Body of pancreas (tissue), 4 donors: ENCODE measurements at regions not wholly inside any gene's neighbourhood (a gene's known extent, or its start where the extent isn't known, plus 50 kb on each side); places are given as distances from the start of the nearest gene placed in this dataset.
"Not testable (repeated sequence)": the region's sequence is repeated elsewhere in the genome, so short reads cannot be mapped to it uniquely, and the experiment has no call there.

ENCODE experiments used
- ATAC-seq: fragments of 150-250 bp; one replicate; pipeline ENCODE4 v1.9.1; 2016
- DNase-seq, 4 donors: peaks; one replicate each; pipeline ENCODE4 v3.0.0-alpha.2; 2019
- H3K27ac ChIP-seq, 4 donors: fragments of 200-600 bp; sonication (generic); 1 replicate in 3 of 4; 2 replicates in 1 of 4; pipeline versions ENCODE4 v1.5.1 to v1.6.1; 2016 to 2019; ENCODE audit warnings: mild to moderate bottlenecking in 1 of 4, mixed read lengths in 1 of 4, moderate library complexity in 1 of 4
- H3K27me3 ChIP-seq, 2 donors: fragments of 200-600 bp; sonication (generic); one replicate each; pipeline ENCODE4 v1.6.0; 2016; ENCODE audit warnings: mild to moderate bottlenecking in 1 of 2
- H3K36me3 ChIP-seq, 2 donors: fragments of 200-600 bp; sonication (generic); replicated peaks in 1 of 2; 2 replicates each; pipeline ENCODE4 v1.5.1; 2016; ENCODE audit warnings: low read depth in 2 of 2; ENCODE audit not compliant: insufficient read depth in 1 of 2
- H3K4me1 ChIP-seq: fragments of 200-600 bp; sonication (generic); one replicate; pipeline ENCODE4 v1.6.0; 2016
- H3K4me3 ChIP-seq, 2 donors: fragments of 200-600 bp; sonication (generic); 1 replicate in 1 of 2; 2 replicates in 1 of 2; pipeline ENCODE4 v1.5.1; 2016 to 2019
- H3K9me3 ChIP-seq, 3 donors: fragments of 200-600 bp; sonication (generic); 1 replicate in 2 of 3; 2 replicates in 1 of 3; pipeline ENCODE4 v1.5.1; 2016
- CTCF ChIP-seq, 7 experiments: fragments of 450-650 bp in 4 of 7; fragments of 200-600 bp in 3 of 7; sonication (generic) in 3 of 7; IDR thresholded peaks; one replicate each; pipeline ENCODE4 v1.5.1; 2016 to 2019; ENCODE audit warnings: antibody characterized with exemption in 7 of 7
- POLR2A ChIP-seq, 3 donors: fragments of 450-650 bp; IDR thresholded peaks; one replicate each; pipeline ENCODE4 v1.6.1; 2016; ENCODE audit warnings: antibody characterized with exemption in 3 of 3, mild to moderate bottlenecking in 2 of 3
- WGBS, 2 donors: methylation state at CpG; one replicate each; pipeline ENCODE4 v1.1.5; 2017; 5-methylcytosine and 5-hydroxymethylcytosine counted together
- intact Hi-C: fragments of 100-400 bp; cut with DNase I; formaldehyde crosslinking; loops from one replicate; pipeline ENCODE4 v1.15.1; 2023

- ATAC-seq (no peak), DNase-seq (peak in 1 of 4 donors; percentile 30)
- Histone ChIP-seq H3K4me1 (no peaks in the 10 kb centered on the region), H3K27me3 (no peaks in the 10 kb centered on the region), H3K9me3 (no peaks in the 10 kb centered on the region), H3K4me3 (no peak overlapping the region), H3K36me3 (no peaks in the 10 kb centered on the region), H3K27ac (no peak overlapping the region)
- intact Hi-C loops: no loop called here
- TF ChIP-seq CTCF (IDR thresholded peaks at IDR 0.05): no peak
- TF ChIP-seq POLR2A (IDR thresholded peaks at IDR 0.05): no peak
- 88 to 91% methylated on average over 9 of the region's 9 CpGs for WGBS, 2 donors
Measured at GRCh38 chr10:43843321-43844101, 194.8 kb upstream of the ZNF32 start.

GRCh38 chr10:43842496-43842895 is 193.8 kb upstream of the ZNF32 start:
- Histone ChIP-seq H3K4me3 (no peak overlapping the region), H3K27me3 (no peaks in the 10 kb centered on the region), H3K4me1 (no peaks in the 10 kb centered on the region), H3K27ac (no peak overlapping the region), H3K36me3 (no peaks in the 10 kb centered on the region), H3K9me3 (no peaks in the 10 kb centered on the region)
- ATAC-seq: no peak
- no peak for TF ChIP-seq POLR2A (IDR thresholded peaks at IDR 0.05)
- DNase-seq: no peak
- intact Hi-C loops: no loop called here
- 77 to 93% methylated on average over 9 of the region's 9 CpGs for WGBS, 2 donors

- H3K4me1 ChIP-seq: no peaks in the 10 kb centered on the region
- H3K9me3 ChIP-seq: no peaks in the 10 kb centered on the region
- no peak overlapping the region for H3K27ac ChIP-seq
- H3K36me3 ChIP-seq: no peaks in the 10 kb centered on the region
- no peaks in the 10 kb centered on the region for H3K27me3 ChIP-seq
- TF ChIP-seq POLR2A (IDR thresholded peaks at IDR 0.05) (no peak), CTCF (IDR thresholded peaks at IDR 0.05) (no peak)
- intact Hi-C loops: no loop called here
- no peak for DNase-seq
- ATAC-seq: no peak
- no peak overlapping the region for H3K4me3 ChIP-seq
- WGBS, 2 donors: 67 to 75% methylated on average over 5 to 6 of the region's 6 CpGs
Measured at GRCh38 chr10:43842072-43842471, 193.4 kb upstream of the ZNF32 start.

- ATAC-seq (no peak), DNase-seq (no peak)
- no peaks in the 10 kb centered on the region for H3K4me1 ChIP-seq
- H3K4me3 ChIP-seq: no peak overlapping the region
- 50 to 61% methylated on average over 3 of the region's 3 CpGs for WGBS, 2 donors
- no peaks in the 10 kb centered on the region for H3K9me3 ChIP-seq
- TF ChIP-seq CTCF (IDR thresholded peaks at IDR 0.05): no peak
- no peak for TF ChIP-seq POLR2A (IDR thresholded peaks at IDR 0.05)
- no peaks in the 10 kb centered on the region for H3K27me3 ChIP-seq
- H3K36me3 ChIP-seq: no peaks in the 10 kb centered on the region
- no peak overlapping the region for H3K27ac ChIP-seq
- intact Hi-C loops: no loop called here
Measured at GRCh38 chr10:43839973-43840372, 191.3 kb upstream of the ZNF32 start.

GRCh38 chr10:43834751-43835150 is 186.1 kb upstream of the ZNF32 start:
- H3K27me3 ChIP-seq, H3K27ac ChIP-seq, H3K9me3 ChIP-seq, DNase-seq, ATAC-seq, intact Hi-C loops, H3K4me1 ChIP-seq, H3K36me3 ChIP-seq, H3K4me3 ChIP-seq: not testable (repeated sequence)
- WGBS, 2 donors: 66 to 77% methylated on average over 2 of the region's 2 CpGs

GRCh38 chr10:43827853-43828252 is 179.2 kb upstream of the ZNF32 start:
- 86 to 100% methylated on average over 1 of the region's 1 CpG for WGBS, 2 donors
- intact Hi-C loops: no loop called here

More at GRCh38 chr10:43827853-43828252, 179.2 kb upstream of the ZNF32 start:
- Histone ChIP-seq H3K4me3 (no peak overlapping the region), H3K9me3 (no peaks in the 10 kb centered on the region), H3K27ac (no peak overlapping the region), H3K36me3 (no peaks in the 10 kb centered on the region), H3K27me3 (no peaks in the 10 kb centered on the region), H3K4me1 (no peaks in the 10 kb centered on the region)
- no peak for TF ChIP-seq CTCF (IDR thresholded peaks at IDR 0.05)
- TF ChIP-seq POLR2A (IDR thresholded peaks at IDR 0.05): no peak
- ATAC-seq (no peak), DNase-seq (no peak)
